ENCODE measurements at regions not wholly inside any gene's neighbourhood (a gene's known extent, or its start where the extent isn't known, plus 50 kb on each side); places are given as distances from the start of the nearest gene placed in this dataset.

DNA sequence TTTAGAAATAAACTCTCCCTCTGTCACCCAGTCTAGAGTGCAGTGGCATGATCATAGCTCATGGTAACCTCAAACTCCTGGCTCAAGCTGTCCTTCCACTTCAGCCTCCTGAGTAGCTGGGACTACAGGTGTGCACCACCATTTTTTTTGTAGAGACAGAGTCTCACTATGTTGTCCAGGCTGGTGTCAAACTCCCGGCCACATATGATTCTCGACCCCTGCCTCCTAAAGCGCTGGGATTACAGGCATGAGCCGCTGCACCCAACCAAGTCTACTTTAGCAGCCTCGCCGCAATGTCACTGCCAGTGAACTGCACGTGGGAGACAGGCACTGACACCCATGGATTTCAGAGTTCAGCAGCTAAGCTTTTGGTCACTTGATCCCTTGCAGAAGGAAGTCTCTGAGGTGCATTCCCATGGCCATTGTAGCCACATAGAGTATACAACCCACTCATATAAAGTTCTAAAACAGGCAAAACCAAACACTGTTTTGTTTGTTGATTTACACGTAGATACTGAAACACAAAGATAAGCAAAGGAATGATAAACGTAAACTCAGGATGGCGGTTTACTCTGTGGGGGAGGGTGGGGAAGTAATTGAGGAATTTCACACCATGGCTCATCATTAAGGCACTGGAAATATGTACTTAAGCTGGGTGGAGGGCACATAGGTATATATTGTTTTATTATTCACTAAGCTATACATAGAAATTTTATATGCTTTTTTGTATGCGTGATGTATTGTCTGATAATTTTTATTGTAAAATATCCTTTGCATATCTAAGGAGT lies 115.0 kb downstream of the MEX3B start:
- H3K4me2 ChIP-seq (ENCODE audit: insufficient read depth, low read length): no peak overlapping the region
- DNase-seq (no peak), ATAC-seq (ENCODE audit: insufficient read depth, low read depth) (no peak)

DNA sequence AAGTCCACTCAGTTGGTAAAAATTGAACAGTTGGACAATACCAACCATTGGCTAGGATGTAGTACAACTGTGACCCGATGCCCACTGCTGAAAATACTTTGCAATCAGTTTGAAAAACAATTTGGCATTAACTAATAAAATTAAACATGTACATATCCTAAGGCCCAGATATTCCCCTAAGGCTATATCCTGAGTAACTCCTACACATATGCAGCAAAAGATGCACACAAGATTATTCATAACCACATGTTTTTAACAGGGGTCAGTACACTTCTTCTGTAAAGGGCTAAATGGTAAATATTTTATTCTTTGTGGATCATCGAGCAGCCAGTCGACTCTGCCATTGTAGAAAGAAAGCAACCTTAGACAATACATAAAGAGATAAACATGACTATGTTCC lies 116.3 kb downstream of the MEX3B start:
- no peaks in the 10 kb centered on the region for H3K4me1 ChIP-seq (ENCODE audit: insufficient read depth, low read length)
- H3K4me3 ChIP-seq (ENCODE audit: low read depth in 1 of 2, low read length in 2 of 2): no peak overlapping the region
- no peaks in the 10 kb centered on the region for H3K36me3 ChIP-seq (ENCODE audit: insufficient read depth, low read length)
- no peaks in the 10 kb centered on the region for H4K20me1 ChIP-seq (ENCODE audit: insufficient read depth, low read length)
- DNase-seq: no peak
- TF ChIP-seq, protein P1, sequence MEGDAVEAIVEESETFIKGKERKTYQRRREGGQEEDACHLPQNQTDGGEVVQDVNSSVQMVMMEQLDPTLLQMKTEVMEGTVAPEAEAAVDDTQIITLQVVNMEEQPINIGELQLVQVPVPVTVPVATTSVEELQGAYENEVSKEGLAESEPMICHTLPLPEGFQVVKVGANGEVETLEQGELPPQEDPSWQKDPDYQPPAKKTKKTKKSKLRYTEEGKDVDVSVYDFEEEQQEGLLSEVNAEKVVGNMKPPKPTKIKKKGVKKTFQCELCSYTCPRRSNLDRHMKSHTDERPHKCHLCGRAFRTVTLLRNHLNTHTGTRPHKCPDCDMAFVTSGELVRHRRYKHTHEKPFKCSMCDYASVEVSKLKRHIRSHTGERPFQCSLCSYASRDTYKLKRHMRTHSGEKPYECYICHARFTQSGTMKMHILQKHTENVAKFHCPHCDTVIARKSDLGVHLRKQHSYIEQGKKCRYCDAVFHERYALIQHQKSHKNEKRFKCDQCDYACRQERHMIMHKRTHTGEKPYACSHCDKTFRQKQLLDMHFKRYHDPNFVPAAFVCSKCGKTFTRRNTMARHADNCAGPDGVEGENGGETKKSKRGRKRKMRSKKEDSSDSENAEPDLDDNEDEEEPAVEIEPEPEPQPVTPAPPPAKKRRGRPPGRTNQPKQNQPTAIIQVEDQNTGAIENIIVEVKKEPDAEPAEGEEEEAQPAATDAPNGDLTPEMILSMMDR (IDR thresholded peaks at IDR 0.05; ENCODE audit: borderline replicate concordance, extremely low read depth, low read length, poor library complexity, severe bottlenecking): no peak
- TF ChIP-seq EZH2 (IDR thresholded peaks at IDR 0.05; ENCODE audit: borderline replicate concordance, low read depth, low read length, severe bottlenecking): no peak
- H3K9me3 ChIP-seq (ENCODE audit: insufficient read depth, low read length, severe bottlenecking): no peaks in the 10 kb centered on the region
- no peak overlapping the region for H3K9ac ChIP-seq (ENCODE audit: low read depth, low read length)
- H3K79me2 ChIP-seq (ENCODE audit: insufficient read depth, low read length): no peaks in the 10 kb centered on the region
- no peak for ATAC-seq (ENCODE audit: insufficient read depth, low read depth)
- H2AFZ ChIP-seq (ENCODE audit: low read depth, low read length): no peak overlapping the region
- H3K27me3 ChIP-seq (ENCODE audit: insufficient read depth, low read length, poor library complexity): no peaks in the 10 kb centered on the region
- H3K4me2 ChIP-seq (ENCODE audit: insufficient read depth, low read length): no peak overlapping the region
- no peak overlapping the region for H3K27ac ChIP-seq (ENCODE audit: low read length)

More for the DNA sequence above, 115.0 kb downstream of the MEX3B start:
- no peaks in the 10 kb centered on the region for H3K27me3 ChIP-seq (ENCODE audit: insufficient read depth, low read length, poor library complexity)
- no peak overlapping the region for H3K9ac ChIP-seq (ENCODE audit: low read depth, low read length)
- H3K4me1 ChIP-seq (ENCODE audit: insufficient read depth, low read length): no peaks in the 10 kb centered on the region
- TF ChIP-seq EZH2 (IDR thresholded peaks at IDR 0.05; ENCODE audit: borderline replicate concordance, low read depth, low read length, severe bottlenecking): no peak
- TF ChIP-seq, protein P1 (IDR thresholded peaks at IDR 0.05; ENCODE audit: borderline replicate concordance, extremely low read depth, low read length, poor library complexity, severe bottlenecking): no peak
- no peaks in the 10 kb centered on the region for H3K36me3 ChIP-seq (ENCODE audit: insufficient read depth, low read length)
- H3K4me3 ChIP-seq (ENCODE audit: low read depth in 1 of 2, low read length in 2 of 2): no peak overlapping the region
- H2AFZ ChIP-seq (ENCODE audit: low read depth, low read length): no peak overlapping the region
- H3K79me2 ChIP-seq (ENCODE audit: insufficient read depth, low read length): no peaks in the 10 kb centered on the region
- H3K9me3 ChIP-seq (ENCODE audit: insufficient read depth, low read length, severe bottlenecking): no peaks in the 10 kb centered on the region
- H4K20me1 ChIP-seq (ENCODE audit: insufficient read depth, low read length): no peaks in the 10 kb centered on the region
- no peak overlapping the region for H3K27ac ChIP-seq (ENCODE audit: low read length)

DNA sequence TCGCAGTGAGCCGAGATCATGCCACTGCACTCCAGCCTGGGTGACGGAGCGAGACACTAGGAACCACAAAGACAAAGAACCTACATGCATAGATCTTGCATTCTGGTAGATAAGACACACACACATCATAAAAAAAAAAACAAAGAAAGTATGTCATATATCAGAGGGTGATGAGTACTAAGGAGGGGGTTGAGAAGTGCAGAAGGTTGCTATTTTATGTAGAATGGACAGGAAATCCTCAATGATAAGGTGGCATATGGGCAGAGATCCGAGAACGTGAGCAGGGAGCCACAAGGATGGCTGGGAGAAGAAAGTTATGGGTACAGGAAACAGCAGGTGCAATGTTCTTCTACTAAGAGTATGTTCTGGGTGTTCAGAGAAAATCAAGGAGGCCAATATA lies 118.8 kb downstream of the MEX3B start:
- H4K20me1 ChIP-seq (ENCODE audit: insufficient read depth, low read length): no peaks in the 10 kb centered on the region
- no peaks in the 10 kb centered on the region for H3K79me2 ChIP-seq (ENCODE audit: insufficient read depth, low read length)
- ATAC-seq (ENCODE audit: insufficient read depth, low read depth) (no peak), DNase-seq (no peak)
- no peak overlapping the region for H3K4me3 ChIP-seq (ENCODE audit: low read depth in 1 of 2, low read length in 2 of 2)
- no peaks in the 10 kb centered on the region for H3K36me3 ChIP-seq (ENCODE audit: insufficient read depth, low read length)
- no peaks in the 10 kb centered on the region for H3K4me1 ChIP-seq (ENCODE audit: insufficient read depth, low read length)
- no peaks in the 10 kb centered on the region for H3K27me3 ChIP-seq (ENCODE audit: insufficient read depth, low read length, poor library complexity)
- H3K27ac ChIP-seq (ENCODE audit: low read length): no peak overlapping the region
- TF ChIP-seq EZH2 (IDR thresholded peaks at IDR 0.05; ENCODE audit: borderline replicate concordance, low read depth, low read length, severe bottlenecking): no peak
- TF ChIP-seq, protein P1 (IDR thresholded peaks at IDR 0.05; ENCODE audit: borderline replicate concordance, extremely low read depth, low read length, poor library complexity, severe bottlenecking): no peak
- no peak overlapping the region for H2AFZ ChIP-seq (ENCODE audit: low read depth, low read length)
- no peak overlapping the region for H3K9ac ChIP-seq (ENCODE audit: low read depth, low read length)
- H3K4me2 ChIP-seq (ENCODE audit: insufficient read depth, low read length): no peak overlapping the region
- no peaks in the 10 kb centered on the region for H3K9me3 ChIP-seq (ENCODE audit: insufficient read depth, low read length, severe bottlenecking)

All from DND-41 (cell line).